ENCODE measurements at regions not wholly inside any gene's neighbourhood (a gene's known extent, or its start where the extent isn't known, plus 50 kb on each side); places are given as distances from the start of the nearest gene placed in this dataset.
A peak's percentile ranks its signal among the peaks of the same experiment; 100 is the strongest.
"Not testable (repeated sequence)": the region's sequence is repeated elsewhere in the genome, so short reads cannot be mapped to it uniquely, and the experiment has no call there.

DNA sequence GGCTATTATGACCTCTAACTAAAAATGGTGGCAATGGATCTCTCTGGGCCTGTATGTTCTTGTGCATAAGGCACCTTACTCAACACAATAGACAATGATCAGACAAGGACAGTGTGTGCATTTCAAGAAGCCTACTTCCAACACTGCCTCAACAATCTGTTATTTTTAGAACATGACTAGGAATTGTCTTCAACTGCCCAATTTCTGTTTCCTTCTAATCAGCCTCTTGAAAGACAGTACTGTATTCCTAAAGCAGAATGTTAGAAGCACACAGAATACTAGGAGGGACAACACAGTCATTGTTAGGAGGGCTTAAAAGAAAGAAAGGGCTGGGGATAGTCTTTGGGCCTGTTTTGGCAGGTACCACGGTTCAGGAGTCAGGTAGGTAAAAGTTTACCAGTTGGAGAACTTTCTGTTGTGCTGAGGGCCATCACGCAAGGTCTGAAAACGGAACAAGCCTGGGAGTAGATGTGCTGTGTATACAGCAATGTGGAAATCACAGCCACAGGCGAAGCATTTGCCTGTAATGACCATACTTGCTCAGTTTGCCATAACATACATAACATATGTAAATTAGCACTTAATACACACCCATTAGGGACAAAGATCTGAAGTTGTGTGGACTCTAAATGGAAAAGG, 100.8 kb upstream of the ATXN3L start:
- H3K9ac ChIP-seq (ENCODE audit: low read depth, low read length): no peak overlapping the region
- no peak overlapping the region for H3K4me3 ChIP-seq (ENCODE audit: low read length)
- H3K27me3 ChIP-seq (ENCODE audit: insufficient read depth, low read length): no peaks in the 10 kb centered on the region
- H3K36me3 ChIP-seq (ENCODE audit: insufficient read depth, low read length): no peaks in the 10 kb centered on the region
- H3K27ac ChIP-seq (ENCODE audit: low read depth, low read length): no peak overlapping the region
- peaks cover 3% of the 10 kb centered on the region; the same call in 1 of the 2 replicates for H3K4me1 ChIP-seq (ENCODE audit: insufficient read depth, low read length)
- 92% methylated on average over 4 of the region's 4 CpGs for whole genome bisulfite sequencing
- H3K9me3 ChIP-seq (ENCODE audit: insufficient read depth, low read depth, low read length): no peaks in the 10 kb centered on the region

DNA sequence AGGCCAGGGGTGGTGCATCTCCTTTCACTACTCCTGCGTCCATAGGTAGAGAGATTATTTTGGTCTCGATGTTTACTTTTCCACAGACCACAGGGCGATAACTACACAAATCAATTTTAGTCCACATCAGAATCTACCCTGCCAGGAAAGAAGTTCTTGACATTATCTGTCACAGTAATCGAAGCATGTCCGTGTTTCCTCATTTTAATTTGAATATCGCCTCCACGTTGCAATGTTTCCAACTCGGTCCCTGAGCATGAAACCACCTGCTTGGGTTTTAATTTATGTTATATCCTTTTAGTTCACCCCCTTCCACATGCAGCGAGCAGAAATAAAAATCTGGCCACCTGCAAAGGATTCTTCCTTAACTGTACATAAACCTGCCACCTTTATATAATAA, 100.1 kb upstream of the ATXN3L start:
- 96% methylated on average over 8 of the region's 9 CpGs for WGBS
- H3K27ac ChIP-seq (ENCODE audit: low read depth, low read length): no peak overlapping the region
- H3K27me3 ChIP-seq (ENCODE audit: insufficient read depth, low read length): no peaks in the 10 kb centered on the region
- H3K36me3 ChIP-seq (ENCODE audit: insufficient read depth, low read length): no peaks in the 10 kb centered on the region
- H3K9ac ChIP-seq (ENCODE audit: low read depth, low read length): no peak overlapping the region
- no peaks in the 10 kb centered on the region for H3K9me3 ChIP-seq (ENCODE audit: insufficient read depth, low read depth, low read length)
- peaks cover 9% of the 10 kb centered on the region for H3K4me1 ChIP-seq (ENCODE audit: insufficient read depth, low read length)
- H3K4me3 ChIP-seq (ENCODE audit: low read length): no peak overlapping the region

DNA sequence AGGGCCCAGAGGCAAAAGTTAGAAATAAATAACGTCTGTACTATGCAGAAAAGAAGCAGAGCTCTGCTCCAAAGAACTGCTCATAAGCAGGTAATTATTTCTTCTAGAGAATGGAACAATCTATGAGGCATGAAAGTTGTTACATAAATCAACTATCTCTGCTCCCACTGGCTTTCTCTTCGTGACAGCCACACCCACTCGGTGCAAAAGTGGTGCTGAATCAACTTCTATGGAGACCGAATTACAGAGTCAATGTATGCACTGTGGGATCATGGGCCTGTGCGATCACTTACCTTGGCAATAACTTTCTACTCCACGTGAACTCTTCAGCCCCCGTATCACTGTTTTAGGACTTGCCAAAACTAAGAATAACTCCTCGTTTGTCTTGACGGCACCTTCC, 99.4 kb upstream of the ATXN3L start:
- H3K4me1 ChIP-seq (ENCODE audit: insufficient read depth, low read length): peaks cover 16% of the 10 kb centered on the region
- no peak overlapping the region for H3K9ac ChIP-seq (ENCODE audit: low read depth, low read length)
- H3K4me3 ChIP-seq (ENCODE audit: low read length): no peak overlapping the region
- H3K36me3 ChIP-seq (ENCODE audit: insufficient read depth, low read length): no peaks in the 10 kb centered on the region
- H3K27me3 ChIP-seq (ENCODE audit: insufficient read depth, low read length): no peaks in the 10 kb centered on the region
- no peak overlapping the region for H3K27ac ChIP-seq (ENCODE audit: low read depth, low read length)
- H3K9me3 ChIP-seq (ENCODE audit: insufficient read depth, low read depth, low read length): no peaks in the 10 kb centered on the region
- WGBS: 95% methylated on average over 9 of the region's 9 CpGs

DNA sequence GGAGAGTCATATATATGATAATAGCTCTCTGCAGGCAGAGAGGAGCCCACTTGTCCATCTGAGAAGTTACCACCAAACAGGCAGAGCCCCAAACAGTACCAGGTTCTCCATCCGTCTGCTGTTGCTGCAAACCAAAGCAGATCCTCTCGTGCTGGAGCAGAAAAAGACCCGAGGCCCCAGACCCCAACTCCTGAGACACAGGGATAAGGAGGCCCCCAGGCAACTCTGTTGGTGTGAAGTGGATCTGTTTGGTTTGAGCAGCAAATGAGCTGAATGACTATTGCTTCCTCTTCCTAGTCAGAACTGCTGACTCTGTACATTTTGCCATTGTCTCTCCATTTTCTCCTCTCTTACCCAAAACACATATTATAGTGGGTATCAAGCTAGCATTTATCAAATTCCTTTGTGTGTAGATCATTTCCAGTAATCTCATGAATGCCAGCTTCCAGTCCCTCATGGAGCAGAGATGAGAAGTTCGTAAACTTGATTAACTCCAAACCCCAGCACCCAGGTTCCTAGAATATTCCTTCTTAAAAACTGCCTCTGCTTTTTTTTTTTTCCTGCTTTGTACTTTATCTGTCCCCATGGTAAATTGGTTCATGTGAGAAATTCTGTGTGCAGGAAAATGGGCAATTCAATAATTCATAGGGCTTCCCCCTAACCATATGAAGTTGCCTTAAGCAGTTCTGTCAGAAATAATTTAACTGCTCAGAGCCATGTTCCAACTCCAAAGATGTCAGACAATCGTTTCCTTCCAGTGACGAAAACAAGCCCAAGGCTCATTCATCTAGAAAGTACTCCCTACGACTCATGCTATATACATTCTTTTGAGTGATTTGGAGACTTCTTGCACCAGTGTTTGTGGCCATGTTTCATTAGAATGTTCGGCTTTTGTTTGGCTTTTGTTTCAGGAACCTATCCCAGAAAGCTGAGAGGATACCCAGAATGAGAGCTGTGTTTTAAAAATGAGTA, 98.6 kb upstream of the ATXN3L start:
- H3K27me3 ChIP-seq (ENCODE audit: insufficient read depth, low read length): no peaks in the 10 kb centered on the region
- peaks cover 17% of the 10 kb centered on the region for H3K4me1 ChIP-seq (ENCODE audit: insufficient read depth, low read length)
- no peak overlapping the region for H3K27ac ChIP-seq (ENCODE audit: low read depth, low read length)
- H3K9ac ChIP-seq (ENCODE audit: low read depth, low read length): no peak overlapping the region
- WGBS: 84% methylated on average over 8 of the region's 8 CpGs
- H3K4me3 ChIP-seq (ENCODE audit: low read length): no peak overlapping the region
- no peaks in the 10 kb centered on the region for H3K36me3 ChIP-seq (ENCODE audit: insufficient read depth, low read length)
- no peaks in the 10 kb centered on the region for H3K9me3 ChIP-seq (ENCODE audit: insufficient read depth, low read depth, low read length)

DNA sequence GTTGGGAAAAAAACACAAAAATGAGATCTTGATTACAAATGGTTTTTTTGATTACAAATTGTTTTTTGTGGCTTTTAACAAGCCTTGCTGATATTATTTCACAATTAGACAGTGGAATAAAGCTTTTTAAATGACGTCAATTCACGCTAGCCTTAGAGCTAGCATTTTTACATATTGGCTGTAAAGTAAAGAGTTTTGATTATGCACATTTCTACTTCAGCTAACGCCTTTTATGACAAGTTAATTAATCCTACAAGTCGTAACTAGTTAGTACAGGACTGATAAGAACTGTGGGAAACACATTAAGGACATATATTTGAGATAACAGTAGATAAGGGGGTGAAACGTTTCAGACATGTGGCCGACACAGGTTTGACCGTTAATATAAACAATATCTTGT, 95.7 kb upstream of the ATXN3L start:
- H3K4me1 ChIP-seq (ENCODE audit: insufficient read depth, low read length): peaks cover 22% of the 10 kb centered on the region
- H3K9ac ChIP-seq (ENCODE audit: low read depth, low read length): no peak overlapping the region
- 93% methylated on average over 5 of the region's 7 CpGs for WGBS
- no peak overlapping the region for H3K27ac ChIP-seq (ENCODE audit: low read depth, low read length)
- no peak overlapping the region for H3K4me3 ChIP-seq (ENCODE audit: low read length)
- H3K36me3 ChIP-seq (ENCODE audit: insufficient read depth, low read length): no peaks in the 10 kb centered on the region
- H3K9me3 ChIP-seq (ENCODE audit: insufficient read depth, low read depth, low read length): no peaks in the 10 kb centered on the region
- no peaks in the 10 kb centered on the region for H3K27me3 ChIP-seq (ENCODE audit: insufficient read depth, low read length)

DNA sequence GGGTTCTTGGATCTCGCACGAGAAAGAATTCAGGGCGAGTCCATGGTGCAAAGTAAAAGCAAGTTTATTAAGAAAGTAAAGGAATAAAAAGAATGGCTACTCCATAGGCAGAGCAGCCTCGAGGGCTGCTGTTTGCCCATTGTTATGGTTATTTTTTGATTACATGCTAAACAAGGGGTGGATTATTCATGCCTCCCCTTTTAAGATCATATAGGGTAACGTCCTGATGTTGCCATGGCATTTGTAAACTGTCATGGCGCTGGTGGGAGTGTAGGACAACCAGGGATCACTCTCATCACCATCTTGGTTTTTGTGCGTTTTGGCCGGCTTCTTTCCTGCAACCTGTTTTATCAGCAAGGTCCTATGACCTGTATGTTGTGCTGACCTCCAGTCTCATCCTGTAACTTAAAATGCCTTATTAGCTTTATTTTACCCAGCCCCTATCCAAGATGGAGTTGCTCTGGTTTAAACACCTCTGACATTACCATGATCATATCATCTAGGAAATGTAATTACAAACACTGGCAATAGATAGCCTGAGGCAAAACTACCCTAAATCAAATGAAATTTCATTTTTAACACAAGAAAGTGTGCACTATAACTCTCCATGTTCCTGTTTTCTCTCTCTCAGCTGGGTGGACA, 94.3 kb upstream of the ATXN3L start:
- no peaks in the 10 kb centered on the region for H3K27me3 ChIP-seq (ENCODE audit: insufficient read depth, low read length)
- no peak overlapping the region for H3K9ac ChIP-seq (ENCODE audit: low read depth, low read length)
- H3K9me3 ChIP-seq (ENCODE audit: insufficient read depth, low read depth, low read length): no peaks in the 10 kb centered on the region
- 66% methylated on average over 6 of the region's 8 CpGs for WGBS
- H3K4me3 ChIP-seq (ENCODE audit: low read length): no peak overlapping the region
- H3K4me1 ChIP-seq (ENCODE audit: insufficient read depth, low read length): peaks cover 22% of the 10 kb centered on the region
- peak overlapping the region; percentile 48 for H3K27ac ChIP-seq (ENCODE audit: low read depth, low read length)
- no peaks in the 10 kb centered on the region for H3K36me3 ChIP-seq (ENCODE audit: insufficient read depth, low read length)

DNA sequence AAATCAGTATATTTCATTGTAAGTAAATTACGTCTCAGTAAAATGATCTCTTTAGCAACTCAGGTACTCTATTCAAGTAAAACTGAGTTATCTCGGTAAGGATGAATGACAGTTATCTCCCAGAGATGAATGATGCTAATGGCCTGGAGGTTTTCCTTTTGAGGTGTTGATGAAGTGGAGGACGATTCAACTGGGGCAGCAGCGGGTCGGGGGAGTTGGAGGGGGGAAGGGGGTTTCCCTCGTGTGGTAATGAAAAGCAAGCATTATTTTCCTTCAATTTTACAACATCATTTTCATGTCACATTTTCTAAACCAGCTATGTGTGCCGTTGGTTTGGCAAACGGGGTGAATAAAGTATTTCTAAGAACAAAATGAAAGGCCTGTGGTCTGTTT, 92.4 kb upstream of the ATXN3L start:
- peaks cover 18% of the 10 kb centered on the region for H3K4me1 ChIP-seq (ENCODE audit: insufficient read depth, low read length)
- no peaks in the 10 kb centered on the region for H3K9me3 ChIP-seq (ENCODE audit: insufficient read depth, low read depth, low read length)
- 0% methylated on average over 6 of the region's 8 CpGs for WGBS
- H3K27me3 ChIP-seq (ENCODE audit: insufficient read depth, low read length): no peaks in the 10 kb centered on the region
- no peak overlapping the region for H3K4me3 ChIP-seq (ENCODE audit: low read length)
- no peaks in the 10 kb centered on the region for H3K36me3 ChIP-seq (ENCODE audit: insufficient read depth, low read length)
- H3K27ac ChIP-seq (ENCODE audit: low read depth, low read length): peak overlapping the region; percentile 77; the same call in 1 of the 2 replicates
- no peak overlapping the region for H3K9ac ChIP-seq (ENCODE audit: low read depth, low read length)

DNA sequence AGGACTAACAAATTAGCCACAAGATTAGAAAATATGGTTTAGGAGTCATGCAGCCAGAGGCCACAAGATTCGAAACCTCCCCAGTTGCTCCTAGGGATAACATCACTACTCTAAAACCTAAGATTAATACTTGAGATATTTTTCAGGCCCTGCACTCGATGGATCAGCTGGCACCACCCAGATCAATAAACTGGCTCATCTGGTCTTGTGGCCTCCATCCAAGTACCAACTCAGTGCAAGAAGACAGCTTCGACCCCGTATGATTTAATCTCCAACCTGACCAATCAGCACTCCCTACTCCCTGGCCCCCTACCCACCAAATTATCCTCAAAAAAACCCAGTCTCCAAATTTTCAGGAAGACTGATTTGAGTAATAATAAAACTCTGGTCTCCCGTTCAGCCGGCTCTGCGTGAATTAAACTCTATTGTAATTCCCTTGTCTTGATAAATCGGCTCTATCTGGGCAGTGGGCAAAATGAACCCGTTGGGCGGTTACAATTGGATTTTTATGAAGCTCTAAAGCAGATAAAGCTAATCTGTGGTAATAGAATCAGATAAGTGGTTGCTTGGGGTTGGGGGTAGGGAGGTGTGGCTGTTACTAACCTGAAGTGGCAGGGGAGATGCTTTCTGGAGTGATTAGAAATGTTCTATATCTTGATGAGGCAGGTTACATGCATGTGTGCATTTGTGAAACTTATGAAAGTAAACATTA, 91.8 kb upstream of the ATXN3L start:
- H3K27ac ChIP-seq (ENCODE audit: low read depth, low read length): peak overlapping the region; percentile 71; the same call in 1 of the 2 replicates
- no peaks in the 10 kb centered on the region for H3K36me3 ChIP-seq (ENCODE audit: insufficient read depth, low read length)
- no peaks in the 10 kb centered on the region for H3K9me3 ChIP-seq (ENCODE audit: insufficient read depth, low read depth, low read length)
- H3K4me3 ChIP-seq (ENCODE audit: low read length): no peak overlapping the region
- H3K4me1 ChIP-seq (ENCODE audit: insufficient read depth, low read length): peaks cover 18% of the 10 kb centered on the region
- whole genome bisulfite sequencing: 32% methylated on average over 10 of the region's 10 CpGs
- H3K27me3 ChIP-seq (ENCODE audit: insufficient read depth, low read length): no peaks in the 10 kb centered on the region
- no peak overlapping the region for H3K9ac ChIP-seq (ENCODE audit: low read depth, low read length)

DNA sequence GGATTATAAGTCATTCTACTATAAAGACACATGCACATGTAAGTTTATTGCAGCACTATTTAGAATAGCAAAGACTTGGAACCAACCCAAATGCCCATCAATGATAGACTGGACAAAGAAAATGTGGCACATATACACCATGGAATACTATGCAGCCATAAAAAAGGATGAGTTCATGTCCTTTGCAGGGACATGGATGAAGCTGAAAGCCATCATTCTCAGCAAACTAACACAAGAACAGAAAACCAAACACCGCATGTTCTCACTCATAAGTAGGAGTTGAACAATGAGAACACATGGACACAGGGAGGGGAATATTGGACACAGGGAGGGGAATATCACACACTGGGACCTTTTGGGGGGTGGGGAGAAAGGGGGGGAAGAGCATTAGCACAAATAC, 88.7 kb upstream of the ATXN3L start:
- H3K9me3 ChIP-seq (ENCODE audit: insufficient read depth, low read depth, low read length); H3K4me3 ChIP-seq (ENCODE audit: low read length); H3K36me3 ChIP-seq (ENCODE audit: insufficient read depth, low read length); H3K27me3 ChIP-seq (ENCODE audit: insufficient read depth, low read length); H3K27ac ChIP-seq (ENCODE audit: low read depth, low read length); H3K4me1 ChIP-seq (ENCODE audit: insufficient read depth, low read length); H3K9ac ChIP-seq (ENCODE audit: low read depth, low read length): not testable (repeated sequence)
- WGBS: no CpG with 5 or more reads among the region's 1 CpG

DNA sequence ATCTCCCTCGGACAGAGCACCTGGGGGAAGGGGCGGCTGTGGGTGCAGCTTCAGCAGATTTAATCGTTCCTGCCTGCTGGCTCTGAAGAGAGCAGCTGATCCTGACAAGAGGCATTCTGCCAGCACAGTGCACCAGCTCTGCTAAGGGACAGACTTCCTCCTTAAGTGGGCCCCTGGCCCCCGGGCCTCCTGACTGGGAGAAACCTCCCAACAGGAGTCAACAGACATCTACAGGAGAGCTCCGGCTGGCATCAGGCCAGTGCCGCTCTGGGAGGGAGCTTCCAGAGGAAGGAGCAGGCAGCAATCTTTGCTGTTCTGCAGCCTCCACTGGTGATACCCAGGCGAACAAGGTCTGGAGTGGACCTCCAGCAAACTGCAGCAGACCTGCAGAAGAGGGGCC, 84.9 kb upstream of the ATXN3L start:
- not testable (repeated sequence) for H3K36me3 ChIP-seq (ENCODE audit: insufficient read depth, low read length); H3K4me3 ChIP-seq (ENCODE audit: low read length); H3K4me1 ChIP-seq (ENCODE audit: insufficient read depth, low read length); H3K9ac ChIP-seq (ENCODE audit: low read depth, low read length); H3K27ac ChIP-seq (ENCODE audit: low read depth, low read length); H3K9me3 ChIP-seq (ENCODE audit: insufficient read depth, low read depth, low read length); H3K27me3 ChIP-seq (ENCODE audit: insufficient read depth, low read length)
- WGBS: 76% methylated on average over 6 of the region's 7 CpGs

DNA sequence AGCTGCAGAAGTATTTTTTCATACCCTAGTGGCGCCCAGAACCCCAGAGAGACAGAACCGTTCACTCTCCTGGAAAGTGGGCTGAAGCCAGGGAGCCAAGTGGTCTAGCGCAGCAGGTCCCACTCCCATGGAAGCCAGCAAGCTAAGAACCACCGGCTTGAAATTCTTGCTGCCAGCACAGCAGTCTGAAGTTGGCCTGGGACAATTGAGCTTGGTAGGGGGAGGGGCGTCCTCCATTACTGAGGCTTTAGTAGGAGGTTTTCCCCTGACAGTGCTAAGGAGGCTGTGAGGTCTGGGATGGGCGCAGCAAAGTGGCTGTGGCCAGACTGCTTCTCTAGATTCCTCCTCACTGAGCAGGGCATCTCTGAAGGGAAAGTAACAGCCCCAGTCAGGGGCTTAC, 84.5 kb upstream of the ATXN3L start:
- 81% methylated on average over 6 of the region's 6 CpGs for WGBS
- Histone ChIP-seq H3K4me1 (ENCODE audit: insufficient read depth, low read length) (no peaks in the 10 kb centered on the region; the same call in 1 of the 2 replicates), H3K27me3 (ENCODE audit: insufficient read depth, low read length) (no peaks in the 10 kb centered on the region), H3K27ac (ENCODE audit: low read depth, low read length) (no peak overlapping the region), H3K9ac (ENCODE audit: low read depth, low read length) (no peak overlapping the region), H3K36me3 (ENCODE audit: insufficient read depth, low read length) (no peaks in the 10 kb centered on the region), H3K9me3 (ENCODE audit: insufficient read depth, low read depth, low read length) (no peaks in the 10 kb centered on the region), H3K4me3 (ENCODE audit: low read length) (no peak overlapping the region)

Data from HUES64 (cell line).